Loucy (cell line): ENCODE measurements at regions not wholly inside any gene's neighbourhood (a gene's known extent, or its start where the extent isn't known, plus 50 kb on each side); places are given as distances from the start of the nearest gene placed in this dataset.

Experiments used
- H2AFZ ChIP-seq: fragments of 200-600 bp; sonication (generic); 2 replicates; pipeline ENCODE4 v1.6.0; 2016; ENCODE audit warnings: antibody characterized with exemption, mild to moderate bottlenecking, low read length, moderate library complexity
- H3F3A ChIP-seq: fragments of 200-600 bp; 2 replicates; pipeline ENCODE4 v1.6.0; 2016; ENCODE audit warnings: antibody characterized with exemption, low read depth, mild to moderate bottlenecking
- H3K27me3 ChIP-seq: fragments of 200-600 bp; sonication (generic); 2 replicates; pipeline ENCODE4 v1.6.1; 2014; ENCODE audit warnings: low read length, mild to moderate bottlenecking; ENCODE audit not compliant: insufficient read depth, poor library complexity, severe bottlenecking
- H3K36me3 ChIP-seq: fragments of 200-600 bp; sonication (generic); 2 replicates; pipeline ENCODE4 v1.6.1; 2016; ENCODE audit warnings: low read length; ENCODE audit not compliant: insufficient read depth
- H3K4me1 ChIP-seq: fragments of 200-600 bp; sonication (generic); 2 replicates; pipeline ENCODE4 v1.5.1; 2014; ENCODE audit warnings: low read length, mild to moderate bottlenecking; ENCODE audit not compliant: insufficient read depth, poor library complexity, severe bottlenecking
- H3K4me2 ChIP-seq: fragments of 200-600 bp; sonication (generic); 2 replicates; pipeline ENCODE4 v1.6.0; 2014; ENCODE audit warnings: antibody characterized with exemption, low read length, low read depth, mild to moderate bottlenecking; ENCODE audit not compliant: poor library complexity, severe bottlenecking
- H3K4me3 ChIP-seq: fragments of 200-600 bp; sonication (generic); 2 replicates; pipeline ENCODE4 v1.5.1; 2014; ENCODE audit warnings: low read length, mild to moderate bottlenecking, mixed read lengths; ENCODE audit not compliant: poor library complexity, severe bottlenecking
- H3K79me2 ChIP-seq: fragments of 200-600 bp; sonication (generic); 2 replicates; pipeline ENCODE4 v1.6.1; 2014; ENCODE audit warnings: low read length; ENCODE audit not compliant: insufficient read depth
- H3K9ac ChIP-seq: fragments of 200-600 bp; sonication (generic); 2 replicates; pipeline ENCODE4 v1.6.0; 2014; ENCODE audit warnings: mild to moderate bottlenecking, low read depth, low read length, moderate library complexity; ENCODE audit not compliant: poor library complexity, severe bottlenecking
- H3K9me2 ChIP-seq: fragments of 200-600 bp; sonication (generic); replicated peaks from 2 replicates; pipeline ENCODE4 v1.6.1; 2016; ENCODE audit warnings: low read depth, low read length, mixed read lengths
- H3K9me3 ChIP-seq: fragments of 200-600 bp; sonication (generic); 2 replicates; pipeline ENCODE4 v1.6.1; 2014; ENCODE audit warnings: mild to moderate bottlenecking, antibody characterized with exemption, low read length, low read depth; ENCODE audit not compliant: insufficient read depth
- H4K20me1 ChIP-seq: fragments of 200-600 bp; sonication (generic); 2 replicates; pipeline ENCODE4 v1.6.0; 2014; ENCODE audit warnings: antibody characterized with exemption, low read length, mild to moderate bottlenecking; ENCODE audit not compliant: insufficient read depth, poor library complexity, severe bottlenecking
- EZH2phosphoT487 ChIP-seq: fragments of 200-600 bp; IDR thresholded peaks from 2 replicates; pipeline ENCODE4 v1.6.1; 2018; ENCODE audit warnings: antibody characterized with exemption, mild to moderate bottlenecking, moderate library complexity, borderline replicate concordance
- TF ChIP-seq, protein P1 (sequence below): fragments of 200-600 bp; sonication (generic); conservative IDR thresholded peaks from 2 replicates; pipeline ENCODE4 v1.5.1; 2014; ENCODE audit warnings: mild to moderate bottlenecking, antibody characterized with exemption, low read length

- Histone ChIP-seq H3K9me2 (no peaks in the 10 kb centered on the region), H3K36me3 (no peaks in the 10 kb centered on the region), H3K4me1 (no peaks in the 10 kb centered on the region), H3K9me3 (no peaks in the 10 kb centered on the region), H3K27me3 (peaks cover 6% of the 10 kb centered on the region), H3K4me2 (no peak overlapping the region), H3K4me3 (no peak overlapping the region), H3K9ac (no peak overlapping the region), H2AFZ (no peak overlapping the region), H3F3A (no peaks in the 10 kb centered on the region), H4K20me1 (no peaks in the 10 kb centered on the region), H3K79me2 (no peaks in the 10 kb centered on the region)
- TF ChIP-seq, protein P1, sequence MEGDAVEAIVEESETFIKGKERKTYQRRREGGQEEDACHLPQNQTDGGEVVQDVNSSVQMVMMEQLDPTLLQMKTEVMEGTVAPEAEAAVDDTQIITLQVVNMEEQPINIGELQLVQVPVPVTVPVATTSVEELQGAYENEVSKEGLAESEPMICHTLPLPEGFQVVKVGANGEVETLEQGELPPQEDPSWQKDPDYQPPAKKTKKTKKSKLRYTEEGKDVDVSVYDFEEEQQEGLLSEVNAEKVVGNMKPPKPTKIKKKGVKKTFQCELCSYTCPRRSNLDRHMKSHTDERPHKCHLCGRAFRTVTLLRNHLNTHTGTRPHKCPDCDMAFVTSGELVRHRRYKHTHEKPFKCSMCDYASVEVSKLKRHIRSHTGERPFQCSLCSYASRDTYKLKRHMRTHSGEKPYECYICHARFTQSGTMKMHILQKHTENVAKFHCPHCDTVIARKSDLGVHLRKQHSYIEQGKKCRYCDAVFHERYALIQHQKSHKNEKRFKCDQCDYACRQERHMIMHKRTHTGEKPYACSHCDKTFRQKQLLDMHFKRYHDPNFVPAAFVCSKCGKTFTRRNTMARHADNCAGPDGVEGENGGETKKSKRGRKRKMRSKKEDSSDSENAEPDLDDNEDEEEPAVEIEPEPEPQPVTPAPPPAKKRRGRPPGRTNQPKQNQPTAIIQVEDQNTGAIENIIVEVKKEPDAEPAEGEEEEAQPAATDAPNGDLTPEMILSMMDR: no peak
- no peak for TF ChIP-seq EZH2phosphoT487
Observed at GRCh38 chr6:87815449-87815848, 113.4 kb upstream of the AKIRIN2 start.

GRCh38 chr6:87808005-87808757 is 106.1 kb upstream of the AKIRIN2 start:
- Histone ChIP-seq H3K9me2 (no peaks in the 10 kb centered on the region), H4K20me1 (no peaks in the 10 kb centered on the region), H3K9ac (no peak overlapping the region), H3K4me2 (no peak overlapping the region), H3K4me1 (no peaks in the 10 kb centered on the region), H3K4me3 (no peak overlapping the region), H3K9me3 (no peaks in the 10 kb centered on the region), H3F3A (no peaks in the 10 kb centered on the region), H3K27me3 (peaks cover 6% of the 10 kb centered on the region), H3K79me2 (no peaks in the 10 kb centered on the region), H3K36me3 (no peaks in the 10 kb centered on the region), H2AFZ (no peak overlapping the region)
- no peak for TF ChIP-seq EZH2phosphoT487
- TF ChIP-seq, protein P1: no peak

DNA sequence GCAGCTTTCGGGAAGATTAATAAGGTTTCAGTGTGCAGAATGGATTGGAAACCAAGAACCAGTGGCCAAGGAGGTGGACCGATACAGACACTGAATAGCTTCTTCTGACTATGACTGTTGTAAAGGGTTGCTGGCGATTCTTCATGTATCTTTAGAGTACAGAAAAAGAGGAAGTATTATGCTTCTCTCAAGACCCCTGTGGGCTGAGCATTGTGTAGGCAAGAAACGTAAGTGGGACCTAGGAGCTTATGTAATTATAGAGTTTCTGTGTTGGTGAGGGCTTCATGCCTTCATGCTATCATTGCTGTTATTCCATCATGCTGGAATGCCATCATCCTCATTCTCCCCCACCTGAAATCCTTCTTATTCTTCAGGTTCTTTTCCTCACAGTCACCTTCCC is 105.4 kb upstream of the AKIRIN2 start:
- Histone ChIP-seq H3K9me3 (no peaks in the 10 kb centered on the region), H3F3A (no peaks in the 10 kb centered on the region), H3K9ac (no peak overlapping the region), H3K4me2 (no peak overlapping the region), H3K27me3 (peaks cover 2% of the 10 kb centered on the region), H3K36me3 (no peaks in the 10 kb centered on the region), H2AFZ (no peak overlapping the region), H3K9me2 (no peaks in the 10 kb centered on the region), H3K4me1 (no peaks in the 10 kb centered on the region), H3K79me2 (no peaks in the 10 kb centered on the region), H3K4me3 (no peak overlapping the region), H4K20me1 (no peaks in the 10 kb centered on the region)
- no peak for TF ChIP-seq EZH2phosphoT487
- TF ChIP-seq, protein P1: no peak
